NCI-H446 (cell line): ENCODE measurements at regions not wholly inside any gene's neighbourhood (a gene's known extent, or its start where the extent isn't known, plus 50 kb on each side); places are given as distances from the start of the nearest gene placed in this dataset.
"Not testable (repeated sequence)": the region's sequence is repeated elsewhere in the genome, so short reads cannot be mapped to it uniquely, and the experiment has no call there.

Experiments
- DNase-seq, 2 experiments: peaks; one replicate each; lab custom pipeline; 2025; lab: John Stamatoyannopoulos, UW

DNA sequence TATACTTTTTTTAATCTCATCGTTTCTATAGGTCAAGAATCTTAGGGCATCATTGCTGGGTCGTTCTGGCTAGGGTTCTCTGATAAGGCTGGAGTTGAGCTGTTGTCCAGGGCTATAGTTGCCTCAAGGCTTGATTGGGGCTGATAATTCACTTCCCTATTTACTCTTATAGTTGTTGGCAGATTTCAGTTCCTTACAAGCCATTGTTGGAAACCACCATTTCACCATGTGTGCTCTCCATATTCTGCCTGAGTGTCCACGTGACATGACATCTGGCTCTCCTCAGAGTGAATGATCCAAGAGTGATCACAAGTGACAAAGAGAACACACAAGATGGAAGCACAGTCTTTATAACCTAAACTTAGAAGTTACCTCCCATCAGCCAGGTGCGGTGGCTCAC, 852.2 kb downstream of the EFNA5 start:
- no peak for DNase-seq

DNA sequence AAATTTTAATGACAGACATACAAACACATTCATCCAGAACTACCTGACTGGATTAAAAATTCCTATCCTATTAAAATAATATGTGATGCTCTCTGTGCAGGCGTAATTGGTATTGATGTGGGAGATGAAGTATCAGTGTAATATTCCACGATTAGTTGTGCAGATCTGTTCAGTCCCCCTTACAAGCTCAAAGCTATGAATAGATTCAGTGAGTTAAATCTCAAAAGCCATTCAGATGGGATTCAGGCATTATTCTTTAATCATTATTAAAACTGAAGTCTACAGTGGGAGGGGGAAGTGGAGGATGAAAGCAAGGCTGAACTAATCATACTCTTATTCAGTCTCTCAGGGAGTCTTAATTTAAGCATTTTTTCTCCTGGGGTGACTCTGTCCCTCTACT, 855.8 kb downstream of the EFNA5 start:
- DNase-seq, result no peak

DNA sequence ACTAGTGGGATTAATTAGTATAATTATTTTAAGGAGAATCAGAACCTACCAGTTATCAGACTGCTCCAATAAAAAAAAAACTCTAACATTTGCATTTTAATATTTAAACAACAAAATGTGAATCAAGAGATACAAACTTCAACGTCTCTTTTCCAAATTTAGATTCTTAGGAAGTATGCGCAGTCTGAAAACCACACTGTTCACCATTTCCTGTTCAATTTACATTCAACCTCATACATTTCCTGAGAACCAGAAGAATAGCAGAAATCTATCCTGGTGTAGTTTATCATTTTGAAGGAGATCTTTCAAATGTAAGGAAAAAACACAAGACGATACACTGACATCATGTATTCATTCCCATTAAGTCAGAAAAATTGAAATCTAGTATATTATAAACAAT, 869.2 kb downstream of the EFNA5 start:
- DNase-seq, result no peak

DNA sequence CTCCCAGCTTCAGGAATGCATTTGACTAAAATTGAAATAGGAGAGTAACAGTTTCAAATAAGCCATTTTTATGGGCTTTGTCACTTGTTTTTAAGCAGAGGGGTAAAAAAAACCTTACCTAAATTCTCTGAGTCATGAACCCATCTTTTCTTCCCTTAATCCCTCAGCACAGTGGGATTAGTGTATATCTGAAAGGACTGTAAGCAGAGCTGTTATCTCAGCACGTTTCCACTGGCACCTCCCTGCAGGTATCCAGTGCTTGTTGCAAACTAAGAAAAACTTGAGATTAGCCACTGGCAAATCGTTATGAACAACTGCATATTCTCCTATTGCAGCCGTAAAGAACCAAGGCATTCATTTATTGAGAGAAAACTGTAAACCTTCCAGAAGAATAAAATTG, 872.7 kb downstream of the EFNA5 start:
- no peak for DNase-seq

DNA sequence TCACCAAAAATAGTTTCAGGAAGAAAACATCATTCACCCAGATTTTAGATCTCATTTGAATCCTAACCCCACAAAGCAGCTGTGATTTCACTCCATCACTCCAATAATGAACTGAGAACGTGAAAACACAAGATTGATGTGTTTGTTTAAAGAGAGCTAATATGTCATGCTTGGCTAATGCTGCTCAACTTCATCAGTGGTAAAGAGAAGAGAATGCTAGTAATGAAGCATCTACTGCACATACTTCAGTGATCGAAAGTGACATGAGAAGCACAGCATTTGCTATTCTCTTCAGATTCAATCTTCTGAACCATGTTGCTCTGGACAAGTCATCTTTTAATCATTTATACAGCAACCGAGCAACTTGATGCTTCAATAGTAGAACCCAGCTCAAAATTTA, 874.7 kb downstream of the EFNA5 start:
- DNase-seq, result no peak

- DNase-seq, result no peak
Observed at GRCh38 chr5:106784846-106785245, 885.9 kb downstream of the EFNA5 start.

DNA sequence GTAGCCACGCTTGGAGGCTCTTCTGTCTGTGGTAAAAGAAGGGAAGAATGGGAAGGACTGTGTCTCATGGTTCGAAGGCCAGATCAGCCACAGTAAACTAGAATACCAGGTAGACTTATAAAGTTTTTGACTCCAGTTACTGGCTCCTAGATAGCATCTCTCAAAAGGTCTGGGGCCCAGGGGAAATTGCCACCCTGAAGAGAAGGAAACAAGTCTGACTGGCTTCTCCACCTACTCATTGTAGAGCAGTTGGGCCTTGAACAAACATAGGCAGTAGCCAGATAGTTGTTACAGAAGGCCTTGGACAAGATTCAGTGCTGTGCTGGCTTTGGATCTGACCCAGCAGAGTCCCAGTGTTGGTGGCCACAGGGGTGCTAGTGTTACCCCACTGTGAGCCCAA, 890.4 kb downstream of the EFNA5 start:
- DNase-seq, result no peak

- DNase-seq, result not testable (repeated sequence)
Observed at GRCh38 chr5:106776515-106776914, 894.2 kb downstream of the EFNA5 start.

DNA sequence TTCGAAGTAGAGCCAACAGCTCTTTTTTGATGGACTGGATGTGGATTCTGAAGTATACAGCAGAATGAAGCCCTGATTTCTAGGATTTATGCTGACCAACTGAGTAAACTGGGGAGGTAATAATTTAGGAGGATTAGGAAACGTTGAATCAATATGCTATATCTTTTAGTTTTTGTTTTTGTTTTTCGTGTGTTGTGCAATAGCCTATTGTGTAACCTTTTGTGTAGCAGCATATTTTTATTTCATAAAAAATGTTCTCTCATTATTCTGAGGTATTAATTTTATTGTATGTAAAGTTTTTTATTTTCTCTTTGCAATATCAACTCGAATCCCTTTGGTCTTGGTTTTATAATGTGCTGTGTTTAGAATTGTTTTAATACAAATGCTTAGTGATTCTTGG, 902.3 kb downstream of the EFNA5 start:
- DNase-seq, result no peak

GRCh38 chr5:106766916-106767315, 903.8 kb downstream of the EFNA5 start:
- no peak for DNase-seq

GRCh38 chr5:106759581-106759980, 911.2 kb downstream of the EFNA5 start:
- DNase-seq, result no peak

DNA sequence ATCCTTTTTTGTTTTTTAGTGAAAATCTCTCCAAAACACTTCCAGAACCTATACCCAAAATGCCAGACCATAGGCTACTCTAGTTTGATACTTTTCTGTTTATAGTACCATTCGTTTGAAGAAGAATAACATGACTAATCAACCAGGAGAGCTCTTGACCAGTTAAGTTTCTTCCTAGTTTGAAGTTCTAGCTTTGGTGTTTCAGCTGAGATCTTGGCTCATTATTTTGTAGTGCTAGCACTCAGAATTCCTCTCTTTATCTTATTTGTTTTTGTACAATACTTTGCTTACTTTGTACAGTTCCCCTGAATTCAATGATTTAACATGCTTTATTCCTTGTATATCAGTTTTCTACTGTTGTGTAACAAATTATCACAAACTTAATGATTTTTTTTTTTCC, 911.6 kb downstream of the EFNA5 start:
- no peak for DNase-seq

- no peak for DNase-seq
Observed at GRCh38 chr5:106757672-106758071, 913.1 kb downstream of the EFNA5 start.

DNA sequence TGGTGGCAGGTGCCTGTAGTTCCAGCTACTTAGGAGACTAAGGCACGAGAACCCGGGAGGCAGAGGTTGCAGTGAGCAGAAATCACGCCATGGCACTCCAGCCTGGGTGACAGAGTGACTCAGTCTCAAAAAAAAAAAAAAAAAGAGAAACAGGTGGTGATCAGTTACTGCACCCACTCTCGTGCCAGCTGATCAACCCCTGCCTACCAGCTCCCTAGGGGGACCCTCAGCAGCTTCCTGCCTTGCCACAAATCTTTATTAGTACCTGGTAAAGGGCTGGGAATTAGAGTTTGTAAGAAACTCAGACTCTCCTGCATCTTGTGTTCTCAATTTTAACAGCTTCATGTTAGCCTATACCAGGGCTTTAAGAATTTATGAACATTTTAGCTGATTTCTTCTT, 914.9 kb downstream of the EFNA5 start:
- no peak for DNase-seq

GRCh38 chr5:106755066-106755465, 915.7 kb downstream of the EFNA5 start:
- no peak for DNase-seq

DNA sequence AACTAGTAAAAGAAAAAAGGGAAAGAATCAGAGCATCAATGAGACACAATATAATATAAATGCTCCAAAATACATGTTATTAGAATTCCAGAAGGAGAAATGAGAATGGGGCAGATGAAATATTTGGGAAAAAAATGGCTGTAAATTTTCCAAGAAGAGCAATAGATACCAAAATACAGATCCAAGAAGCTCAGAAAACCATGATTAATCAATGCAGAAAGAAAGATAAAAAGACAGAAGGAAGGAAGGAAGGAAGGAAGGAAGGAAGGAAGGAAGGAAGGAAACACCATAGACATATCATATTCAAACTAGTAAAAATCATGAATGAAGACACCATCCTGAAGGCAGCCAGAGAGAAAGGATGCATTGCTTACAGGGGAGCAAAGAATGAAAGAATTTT, 920.9 kb downstream of the EFNA5 start:
- DNase-seq, result no peak

DNA sequence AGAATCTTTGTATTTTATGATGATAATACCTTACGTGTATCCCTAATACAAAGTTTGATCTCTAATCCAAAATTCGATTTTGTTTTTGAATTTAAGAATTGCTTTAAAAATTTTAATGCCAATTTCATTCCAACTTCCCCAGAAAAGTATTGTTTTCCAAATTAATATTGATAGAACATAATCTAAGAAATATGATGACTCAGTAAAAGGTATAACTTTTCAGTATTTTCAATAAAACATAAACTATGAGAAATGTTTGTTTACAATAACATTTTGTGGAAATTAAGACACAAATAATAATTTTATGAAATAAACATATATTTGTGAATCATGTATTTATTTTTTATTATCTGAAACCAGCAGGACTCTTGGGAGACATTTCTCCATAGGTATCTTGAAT, 931.6 kb downstream of the EFNA5 start:
- no peak for DNase-seq

DNA sequence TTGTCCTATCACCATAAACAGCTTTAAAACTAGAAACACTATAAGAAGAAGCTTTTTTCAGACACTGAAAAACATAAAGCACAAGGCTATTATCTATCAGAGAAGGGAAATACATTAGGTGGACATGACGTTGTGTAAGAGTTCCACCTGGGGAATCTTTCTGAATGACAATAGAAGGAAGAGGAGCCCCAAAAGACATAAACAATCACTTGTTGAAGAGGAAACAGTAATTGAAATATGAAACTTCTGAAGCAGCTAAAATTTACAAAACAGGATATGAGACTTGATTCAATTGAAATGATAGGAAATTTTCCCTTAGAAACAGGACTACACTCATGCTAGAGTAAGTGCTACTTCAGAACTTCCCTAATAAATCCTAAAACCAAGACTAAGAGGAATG, 933.6 kb downstream of the EFNA5 start:
- no peak for DNase-seq

GRCh38 chr5:106732624-106733023, 938.1 kb downstream of the EFNA5 start:
- DNase-seq, result no peak

DNA sequence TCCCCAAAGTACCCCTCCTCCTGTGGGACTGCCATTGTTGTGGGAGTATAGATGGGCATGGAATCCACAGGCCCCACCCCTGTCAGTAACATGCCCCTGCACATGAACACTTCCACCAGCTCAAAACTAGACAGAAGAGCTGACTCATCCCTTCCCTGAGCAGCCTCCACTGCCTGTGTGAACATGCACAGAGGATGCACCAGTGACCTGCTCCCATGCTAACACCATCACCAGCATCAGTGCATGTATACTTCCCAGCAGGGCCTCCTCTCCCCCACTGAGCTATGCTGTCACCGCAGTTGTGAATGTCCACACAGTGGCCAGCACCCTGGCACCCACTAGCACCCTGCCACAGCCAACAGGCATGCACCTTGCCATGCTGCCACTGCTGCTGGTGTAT, 939.8 kb downstream of the EFNA5 start:
- DNase-seq, result no peak

- DNase-seq, result no peak
Observed at GRCh38 chr5:106730506-106730905, 940.2 kb downstream of the EFNA5 start.

DNA sequence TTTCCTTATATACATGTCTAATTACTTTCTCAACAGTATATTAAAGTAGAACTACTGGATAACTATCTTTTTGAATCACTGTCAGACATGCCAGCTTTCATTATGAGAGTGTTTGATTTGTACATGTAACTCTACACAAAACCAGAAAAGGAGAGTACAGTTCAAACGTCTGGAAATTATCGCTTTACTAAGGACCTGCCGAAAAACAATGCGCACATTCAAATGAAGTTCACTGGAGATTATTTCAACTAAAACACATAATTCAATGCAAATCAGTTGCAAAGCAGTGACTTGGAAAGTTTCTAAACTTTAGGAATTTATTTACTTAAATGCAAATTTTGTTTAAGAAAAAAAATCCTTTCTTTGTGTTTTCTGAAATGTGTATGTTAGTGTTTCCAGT, 942.5 kb downstream of the EFNA5 start:
- no peak for DNase-seq

- DNase-seq, result no peak
Observed at GRCh38 chr5:106727071-106727470, 943.7 kb downstream of the EFNA5 start.

GRCh38 chr5:106720367-106720766, 950.4 kb downstream of the EFNA5 start:
- DNase-seq, result no peak

- DNase-seq, result no peak
Observed at GRCh38 chr5:106699796-106700195, 970.9 kb downstream of the EFNA5 start.
